GM19035 (cell line): ENCODE measurements at regions not wholly inside any gene's neighbourhood (a gene's known extent, or its start where the extent isn't known, plus 50 kb on each side); places are given as distances from the start of the nearest gene placed in this dataset.

ENCODE experiments used
- ATAC-seq: cut with Tn5 transposase; IDR thresholded peaks from one replicate; pipeline ENCODE4 v1.9.1; 2021; ENCODE audit not compliant: unreplicated experiment

- ATAC-seq = no peak
Measured at GRCh38 chr2:118169359-118170005, 81.2 kb downstream of the INSIG2 start.

- no peak for ATAC-seq
Measured at GRCh38 chr2:118168615-118169014, 80.3 kb downstream of the INSIG2 start.

- no peak for ATAC-seq
Measured at GRCh38 chr2:118167026-118167425, 78.8 kb downstream of the INSIG2 start.

DNA sequence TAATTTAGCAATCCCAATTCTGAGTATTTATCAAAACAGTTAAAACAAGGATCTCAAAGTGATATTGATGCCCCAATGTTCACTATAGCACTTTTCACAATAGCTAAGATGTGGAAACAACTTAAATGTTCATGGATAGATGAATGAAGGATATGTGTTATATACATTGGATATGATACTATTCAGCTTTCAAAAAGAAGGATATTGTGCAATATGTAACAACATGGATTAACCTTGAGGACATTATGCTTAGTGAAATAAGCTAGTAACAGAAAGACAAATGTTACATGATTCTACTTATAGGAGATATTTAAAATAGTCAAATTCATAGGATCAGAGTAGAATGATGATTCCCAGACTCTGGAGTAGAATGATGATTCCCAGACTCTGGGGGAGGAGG lies 78.0 kb downstream of the INSIG2 start:
- ATAC-seq = no peak

GRCh38 chr2:118165595-118165994 lies 77.3 kb downstream of the INSIG2 start:
- ATAC-seq = no peak
